Chondrocyte (in vitro differentiated cells): ENCODE measurements at regions not wholly inside any gene's neighbourhood (a gene's known extent, or its start where the extent isn't known, plus 50 kb on each side); places are given as distances from the start of the nearest gene placed in this dataset.

Experiments used
- DNase-seq: peaks from one replicate; pipeline ENCODE4 v3.0.0; 2021; ENCODE audit warnings: mixed read lengths, low spot score
- H3K27ac Mint-ChIP-seq: one replicate; pipeline ENCODE4 v1.8.0; 2021; ENCODE audit warnings: mild to moderate bottlenecking, moderate library complexity, mixed read lengths; ENCODE audit not compliant: unreplicated experiment
- H3K27me3 Mint-ChIP-seq: 2 replicates; pipeline ENCODE4 v1.8.0; 2021; ENCODE audit warnings: low read depth, mixed read lengths
- H3K36me3 Mint-ChIP-seq: 2 replicates; pipeline ENCODE4 v1.8.0; 2021; ENCODE audit warnings: low read depth, mixed read lengths
- H3K4me1 Mint-ChIP-seq: 2 replicates; pipeline ENCODE4 v1.8.0; 2021; ENCODE audit warnings: low read depth, mild to moderate bottlenecking, mixed read lengths
- H3K4me3 Mint-ChIP-seq: one replicate; pipeline ENCODE4 v1.8.0; 2021; ENCODE audit warnings: mild to moderate bottlenecking, moderate library complexity, mixed read lengths; ENCODE audit not compliant: unreplicated experiment
- H3K9me3 Mint-ChIP-seq: 2 replicates; pipeline ENCODE4 v1.8.0; 2021; ENCODE audit warnings: low read depth, mixed read lengths
- TF ChIP-seq, protein P1 (sequence below): fragments of 200-600 bp; sonication (generic); IDR thresholded peaks from 2 replicates; pipeline ENCODE4 v1.5.0; 2021; ENCODE audit warnings: antibody characterized with exemption, mild to moderate bottlenecking, moderate library complexity

GRCh38 chr10:52903397-52903938 is 130.9 kb upstream of the MBL2 start:
- Mint-ChIP-seq H3K27me3 (peaks cover 19% of the 10 kb centered on the region), H3K27ac (no peak overlapping the region), H3K4me1 (no peaks in the 10 kb centered on the region), H3K4me3 (no peak overlapping the region), H3K9me3 (no peaks in the 10 kb centered on the region), H3K36me3 (no peaks in the 10 kb centered on the region)
- DNase-seq, result no peak
- TF ChIP-seq, protein P1, sequence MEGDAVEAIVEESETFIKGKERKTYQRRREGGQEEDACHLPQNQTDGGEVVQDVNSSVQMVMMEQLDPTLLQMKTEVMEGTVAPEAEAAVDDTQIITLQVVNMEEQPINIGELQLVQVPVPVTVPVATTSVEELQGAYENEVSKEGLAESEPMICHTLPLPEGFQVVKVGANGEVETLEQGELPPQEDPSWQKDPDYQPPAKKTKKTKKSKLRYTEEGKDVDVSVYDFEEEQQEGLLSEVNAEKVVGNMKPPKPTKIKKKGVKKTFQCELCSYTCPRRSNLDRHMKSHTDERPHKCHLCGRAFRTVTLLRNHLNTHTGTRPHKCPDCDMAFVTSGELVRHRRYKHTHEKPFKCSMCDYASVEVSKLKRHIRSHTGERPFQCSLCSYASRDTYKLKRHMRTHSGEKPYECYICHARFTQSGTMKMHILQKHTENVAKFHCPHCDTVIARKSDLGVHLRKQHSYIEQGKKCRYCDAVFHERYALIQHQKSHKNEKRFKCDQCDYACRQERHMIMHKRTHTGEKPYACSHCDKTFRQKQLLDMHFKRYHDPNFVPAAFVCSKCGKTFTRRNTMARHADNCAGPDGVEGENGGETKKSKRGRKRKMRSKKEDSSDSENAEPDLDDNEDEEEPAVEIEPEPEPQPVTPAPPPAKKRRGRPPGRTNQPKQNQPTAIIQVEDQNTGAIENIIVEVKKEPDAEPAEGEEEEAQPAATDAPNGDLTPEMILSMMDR, result no peak

DNA sequence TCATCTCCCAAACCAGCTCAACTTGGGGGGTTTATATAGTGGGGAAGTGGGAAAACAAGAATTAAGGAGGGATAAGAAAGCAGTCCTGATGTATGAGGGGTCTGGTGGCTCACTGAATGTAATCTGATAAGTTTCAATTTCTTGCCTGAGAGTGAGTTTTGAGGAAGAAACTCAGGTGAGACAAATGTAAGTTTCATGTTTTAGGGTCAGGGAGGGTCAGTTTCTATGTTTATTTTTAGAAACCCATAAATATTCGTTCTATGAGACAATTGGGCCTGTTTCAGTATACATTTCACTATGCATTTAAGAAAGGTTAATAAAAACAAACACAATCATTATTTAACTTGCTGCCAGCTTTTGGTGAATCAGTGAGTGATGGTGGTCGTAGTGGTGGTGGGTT is 128.0 kb upstream of the MBL2 start:
- H3K27me3 Mint-ChIP-seq, result peaks cover 26% of the 10 kb centered on the region
- H3K4me1 Mint-ChIP-seq, result peaks cover 1% of the 10 kb centered on the region
- TF ChIP-seq, protein P1, result no peak
- no peak overlapping the region for H3K27ac Mint-ChIP-seq
- H3K9me3 Mint-ChIP-seq, result no peaks in the 10 kb centered on the region
- DNase-seq, result no peak
- H3K36me3 Mint-ChIP-seq, result no peaks in the 10 kb centered on the region
- H3K4me3 Mint-ChIP-seq, result no peak overlapping the region

DNA sequence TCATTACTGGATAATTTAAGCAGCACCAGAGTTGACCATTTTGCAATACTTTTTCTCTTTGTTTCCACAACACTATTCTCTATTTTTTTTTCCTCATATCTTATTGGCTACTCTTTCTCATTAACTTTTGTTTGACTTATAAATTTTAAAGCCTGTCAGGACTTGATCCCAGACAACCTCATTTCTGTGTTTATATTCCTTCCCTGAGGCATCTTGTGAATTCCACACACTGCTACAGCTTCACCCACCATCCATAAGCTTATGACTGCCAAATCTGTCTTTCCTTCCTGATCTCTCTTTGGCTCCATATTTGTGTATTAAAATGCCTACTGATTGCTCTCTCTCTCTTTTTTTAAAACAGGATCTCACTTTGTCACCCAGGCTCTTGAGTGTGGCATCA is 124.6 kb upstream of the MBL2 start:
- Mint-ChIP-seq H3K27ac (no peak overlapping the region), H3K9me3 (no peaks in the 10 kb centered on the region), H3K27me3 (peaks cover 15% of the 10 kb centered on the region), H3K4me1 (peaks cover 18% of the 10 kb centered on the region), H3K36me3 (no peaks in the 10 kb centered on the region), H3K4me3 (no peak overlapping the region)
- DNase-seq, result no peak
- TF ChIP-seq, protein P1, result no peak

- Mint-ChIP-seq H3K9me3 (no peaks in the 10 kb centered on the region), H3K36me3 (no peaks in the 10 kb centered on the region), H3K27me3 (peaks cover 9% of the 10 kb centered on the region), H3K27ac (no peak overlapping the region), H3K4me3 (no peak overlapping the region), H3K4me1 (peaks cover 23% of the 10 kb centered on the region)
- TF ChIP-seq, protein P1, result no peak
- DNase-seq, result no peak
Observed at GRCh38 chr10:52895059-52895458, 122.5 kb upstream of the MBL2 start.

GRCh38 chr10:52890281-52890680 is 117.7 kb upstream of the MBL2 start:
- Mint-ChIP-seq H3K9me3 (no peaks in the 10 kb centered on the region), H3K27me3 (peaks cover 12% of the 10 kb centered on the region), H3K27ac (no peak overlapping the region), H3K4me1 (peaks cover 20% of the 10 kb centered on the region), H3K4me3 (no peak overlapping the region), H3K36me3 (no peaks in the 10 kb centered on the region)
- no peak for DNase-seq
- TF ChIP-seq, protein P1, result no peak
